ENCODE measurements at regions not wholly inside any gene's neighbourhood (a gene's known extent, or its start where the extent isn't known, plus 50 kb on each side); places are given as distances from the start of the nearest gene placed in this dataset.
"Not testable (repeated sequence)": the region's sequence is repeated elsewhere in the genome, so short reads cannot be mapped to it uniquely, and the experiment has no call there.

- TF ChIP-seq, protein P1, sequence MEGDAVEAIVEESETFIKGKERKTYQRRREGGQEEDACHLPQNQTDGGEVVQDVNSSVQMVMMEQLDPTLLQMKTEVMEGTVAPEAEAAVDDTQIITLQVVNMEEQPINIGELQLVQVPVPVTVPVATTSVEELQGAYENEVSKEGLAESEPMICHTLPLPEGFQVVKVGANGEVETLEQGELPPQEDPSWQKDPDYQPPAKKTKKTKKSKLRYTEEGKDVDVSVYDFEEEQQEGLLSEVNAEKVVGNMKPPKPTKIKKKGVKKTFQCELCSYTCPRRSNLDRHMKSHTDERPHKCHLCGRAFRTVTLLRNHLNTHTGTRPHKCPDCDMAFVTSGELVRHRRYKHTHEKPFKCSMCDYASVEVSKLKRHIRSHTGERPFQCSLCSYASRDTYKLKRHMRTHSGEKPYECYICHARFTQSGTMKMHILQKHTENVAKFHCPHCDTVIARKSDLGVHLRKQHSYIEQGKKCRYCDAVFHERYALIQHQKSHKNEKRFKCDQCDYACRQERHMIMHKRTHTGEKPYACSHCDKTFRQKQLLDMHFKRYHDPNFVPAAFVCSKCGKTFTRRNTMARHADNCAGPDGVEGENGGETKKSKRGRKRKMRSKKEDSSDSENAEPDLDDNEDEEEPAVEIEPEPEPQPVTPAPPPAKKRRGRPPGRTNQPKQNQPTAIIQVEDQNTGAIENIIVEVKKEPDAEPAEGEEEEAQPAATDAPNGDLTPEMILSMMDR (IDR thresholded peaks at IDR 0.05; ENCODE audit: low read depth, low read length, missing control alignments), result no peak
- H3K4me3 ChIP-seq (replicated peaks; ENCODE audit: low read depth, low read length), result no peak overlapping the region
- no peak for DNase-seq (ENCODE audit: extremely low read depth, low read depth)
Observed at GRCh38 chr12:114604606-114605005, 79.4 kb downstream of the TBX3 start.

DNA sequence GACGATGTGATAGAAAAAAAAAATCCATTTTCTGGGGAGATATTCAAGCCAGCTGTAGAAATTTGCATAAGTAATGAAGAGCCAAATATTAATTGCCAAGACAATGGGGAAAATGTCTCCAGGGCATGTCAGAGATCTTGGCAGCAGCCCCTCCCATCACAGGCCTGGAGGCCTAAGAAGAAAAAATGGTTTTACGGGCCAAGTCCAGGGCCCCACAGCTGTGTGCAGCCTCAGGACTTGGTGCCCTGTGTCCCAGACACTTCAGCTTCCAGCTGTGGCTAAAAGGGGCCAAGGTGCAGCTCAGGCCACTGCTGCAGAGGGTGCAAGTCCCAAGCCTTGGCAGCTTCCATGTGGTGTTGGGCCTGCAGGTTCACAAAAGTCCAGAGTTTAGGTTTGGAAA, 83.4 kb downstream of the TBX3 start:
- not testable (repeated sequence) for DNase-seq (ENCODE audit: extremely low read depth, low read depth); H3K4me3 ChIP-seq (replicated peaks; ENCODE audit: low read depth, low read length)

- TF ChIP-seq, protein P1 (IDR thresholded peaks at IDR 0.05; ENCODE audit: low read depth, low read length, missing control alignments), result no peak
- no peak for DNase-seq (ENCODE audit: extremely low read depth, low read depth)
- H3K4me3 ChIP-seq (replicated peaks; ENCODE audit: low read depth, low read length), result no peak overlapping the region
Observed at GRCh38 chr12:114598111-114598510, 85.9 kb downstream of the TBX3 start.

- no peak overlapping the region for H3K4me3 ChIP-seq (replicated peaks; ENCODE audit: low read depth, low read length)
- no peak for DNase-seq (ENCODE audit: extremely low read depth, low read depth)
- TF ChIP-seq, protein P1 (IDR thresholded peaks at IDR 0.05; ENCODE audit: low read depth, low read length, missing control alignments), result no peak
Observed at GRCh38 chr12:114592946-114593345, 91.0 kb downstream of the TBX3 start.

GRCh38 chr12:114588061-114588460, 95.9 kb downstream of the TBX3 start:
- no peak for DNase-seq (ENCODE audit: extremely low read depth, low read depth)

GRCh38 chr12:114580306-114580705, 103.7 kb downstream of the TBX3 start:
- TF ChIP-seq, protein P1 (IDR thresholded peaks at IDR 0.05; ENCODE audit: low read depth, low read length, missing control alignments), result no peak
- no peak for DNase-seq (ENCODE audit: extremely low read depth, low read depth)

More at GRCh38 chr12:114588061-114588460, 95.9 kb downstream of the TBX3 start:
- no peak overlapping the region for H3K4me3 ChIP-seq (replicated peaks; ENCODE audit: low read depth, low read length)
- TF ChIP-seq, protein P1 (IDR thresholded peaks at IDR 0.05; ENCODE audit: low read depth, low read length, missing control alignments), result no peak

GRCh38 chr12:114579389-114579788, 104.6 kb downstream of the TBX3 start:
- peak; percentile 20 for DNase-seq (ENCODE audit: extremely low read depth, low read depth)
- no peak overlapping the region for H3K4me3 ChIP-seq (replicated peaks; ENCODE audit: low read depth, low read length)
- TF ChIP-seq, protein P1 (IDR thresholded peaks at IDR 0.05; ENCODE audit: low read depth, low read length, missing control alignments), result no peak

More at GRCh38 chr12:114580306-114580705, 103.7 kb downstream of the TBX3 start:
- no peak overlapping the region for H3K4me3 ChIP-seq (replicated peaks; ENCODE audit: low read depth, low read length)

All from HFF-Myc (cell line).